K562 (cell line): ENCODE measurements at regions not wholly inside any gene's neighbourhood (a gene's known extent, or its start where the extent isn't known, plus 50 kb on each side); places are given as distances from the start of the nearest gene placed in this dataset.
"Not testable (repeated sequence)": the region's sequence is repeated elsewhere in the genome, so short reads cannot be mapped to it uniquely, and the experiment has no call there.

Experiments
- ATAC-seq: fragments of 200-7000 bp; cut with Tn5 transposase; 3 replicates; pipeline ENCODE4 v1.9.1; 2020; ENCODE audit warnings: moderate library complexity
- BruUV-seq: library from RNA; stranded (reverse); fragments of 400-500 nt; replicated peaks from 2 replicates; lab custom pipeline; 2021; lab: Mats Ljungman, UMichigan
- CTCF ChIA-PET: fragments of 300-600 bp; formaldehyde crosslinking; extraction: SDS; loops from one replicate; lab custom pipeline; 2021; ENCODE audit warnings: low intra/inter-chr PET ratio; lab: Yijun Ruan, JAX
- POLR2A ChIA-PET: fragments of 300-600, 350-650 bp; sonication (Branson Sonifier 250); formaldehyde crosslinking; extraction: SDS; loops from one replicate; lab custom pipeline; 2021; ENCODE audit warnings: antibody characterized with exemption, inconsistent platforms; lab: Yijun Ruan, JAX
- DNase-seq, 4 experiments: peaks; one replicate each; pipeline versions ENCODE4 v3.0.0 to v3.0.0-alpha.2; 2011 to 2018; ENCODE audit warnings: low spot score in 3 of 4, mixed read lengths in 3 of 4; ENCODE audit errors: extremely low read depth in 1 of 4
- FAIRE-seq: peaks from 2 replicates; lab custom pipeline; 2011; peaks lifted over from hg19 to GRCh38; lab: Jason Lieb, UNC
- H2AFZ ChIP-seq: 2 replicates; pipeline ENCODE4 v1.6.0; 2011; ENCODE audit warnings: low read depth, low read length, control low read depth, inconsistent platforms
- H3K27ac ChIP-seq: fragments of 200-600 bp; 3 replicates; pipeline ENCODE4 v1.8.0; 2011; ENCODE audit warnings: low read depth, mild to moderate bottlenecking, control low read depth, inconsistent platforms, low read length, moderate library complexity, mixed read lengths; ENCODE audit errors: extremely low read depth
- H3K27me3 ChIP-seq, 2 experiments: fragments of 300-600 bp in 1 of 2; 2 replicates in 1 of 2; 3 replicates in 1 of 2; pipeline versions ENCODE4 v1.6.0 to v1.8.0; 2011; ENCODE audit warnings: inconsistent platforms in 2 of 2, low read length in 2 of 2, mild to moderate bottlenecking in 1 of 2, mixed read lengths in 1 of 2, moderate library complexity in 1 of 2; ENCODE audit not compliant: control insufficient read depth in 2 of 2, insufficient read depth in 2 of 2
- H3K36me3 ChIP-seq: fragments of 300-600 bp; 3 replicates; pipeline ENCODE4 v1.8.0; 2011; ENCODE audit warnings: mild to moderate bottlenecking, low read length, inconsistent platforms; ENCODE audit not compliant: control insufficient read depth, insufficient read depth
- H3K4me1 ChIP-seq, 2 experiments: fragments of 200-600 bp in 1 of 2; replicated peaks in 1 of 2; 2 replicates in 1 of 2; 3 replicates in 1 of 2; pipeline versions ENCODE4 v1.5.1 to v1.8.0; 2011; ENCODE audit warnings: inconsistent platforms in 2 of 2, low read length in 2 of 2, mild to moderate bottlenecking in 1 of 2, mixed read lengths in 1 of 2, moderate library complexity in 1 of 2; ENCODE audit not compliant: control insufficient read depth in 2 of 2, insufficient read depth in 2 of 2
- H3K4me2 ChIP-seq: 2 replicates; pipeline ENCODE4 v1.6.1; 2011; ENCODE audit warnings: low read length, control low read depth, inconsistent platforms, mixed read lengths; ENCODE audit not compliant: insufficient read depth
- H3K4me3 ChIP-seq: fragments of 200-600 bp; sonication (generic), shearing (Covaris generic); 2 replicates; pipeline ENCODE4 v1.5.1; 2016; ENCODE audit warnings: control low read depth, inconsistent platforms
- H3K79me2 ChIP-seq: fragments of 200-600 bp; 3 replicates; pipeline ENCODE4 v1.8.0; 2011; ENCODE audit warnings: low read length, inconsistent platforms; ENCODE audit not compliant: control insufficient read depth, insufficient read depth
- H3K9ac ChIP-seq, 2 experiments: 2 replicates each; pipeline versions ENCODE4 v1.6.0 to v1.6.1; 2011; ENCODE audit warnings: low read depth in 2 of 2, low read length in 2 of 2, control low read depth in 1 of 2, inconsistent platforms in 1 of 2, mild to moderate bottlenecking in 1 of 2, mixed read lengths in 1 of 2; ENCODE audit not compliant: insufficient read depth in 1 of 2
- H3K9me1 ChIP-seq: one replicate; pipeline ENCODE4 v1.6.0; 2011; ENCODE audit warnings: inconsistent platforms, mild to moderate bottlenecking, low read length, moderate library complexity; ENCODE audit not compliant: control insufficient read depth, insufficient read depth
- H3K9me3 ChIP-seq: replicated peaks from 2 replicates; pipeline ENCODE4 v1.5.1; 2011; ENCODE audit warnings: low read depth, low read length, inconsistent platforms; ENCODE audit not compliant: control insufficient read depth, insufficient read depth
- H4K20me1 ChIP-seq: replicated peaks from 2 replicates; pipeline ENCODE4 v1.6.1; 2011; ENCODE audit warnings: low read length, inconsistent platforms, mixed read lengths; ENCODE audit not compliant: control insufficient read depth, insufficient read depth
- ILK ChIP-seq: fragments of 450-650 bp; IDR thresholded peaks from 2 replicates; pipeline ENCODE4 v1.6.1; 2016; ENCODE audit warnings: missing genetic modification characterization, low read depth, mild to moderate bottlenecking, missing compliant biosample characterization, moderate library complexity, borderline replicate concordance
- MTA3 ChIP-seq: fragments of 450-650 bp; formaldehyde crosslinking; IDR thresholded peaks from 2 replicates; pipeline ENCODE4 v1.6.1; 2017; ENCODE audit warnings: mild to moderate bottlenecking, borderline replicate concordance
- NFXL1 ChIP-seq: fragments of 450-650 bp; formaldehyde crosslinking; IDR thresholded peaks from 2 replicates; pipeline ENCODE4 v1.4.0; 2021; ENCODE audit warnings: mild to moderate bottlenecking
- RBM22 ChIP-seq: fragments of 200-400 bp; formaldehyde crosslinking; IDR thresholded peaks from 2 replicates; pipeline ENCODE4 v1.6.1; 2018; ENCODE audit warnings: low read length, low read depth; ENCODE audit not compliant: poor library complexity, severe bottlenecking
- WGBS: fragments of 100-300 bp; shearing (Covaris generic); methylation state at CpG from one replicate; pipeline ENCODE4 v1.1.6; 2016; ENCODE audit warnings: low coverage, mixed read lengths; ENCODE audit not compliant: insufficient coverage; ENCODE audit errors: missing lambda C conversion rate; 5-methylcytosine and 5-hydroxymethylcytosine counted together
- in situ Hi-C: fragments of 300-500 bp; cut with MboI; formaldehyde crosslinking; loops from 4 replicates; pipeline ENCODE4 v1.15.0; 2018; ENCODE audit warnings: inconsistent platforms, mixed read lengths
- intact Hi-C: fragments of 100-400 bp; cut with micrococcal nuclease; formaldehyde crosslinking; loops from 2 replicates; pipeline ENCODE4 v1.14.2; 2022
- TF ChIP-seq, protein P1 (sequence below): sonication (generic); formaldehyde crosslinking; IDR thresholded peaks from 2 replicates; pipeline ENCODE4 v1.8.1; 2023; ENCODE audit warnings: mild to moderate bottlenecking, missing genetic modification reagents
- TF ChIP-seq, protein P2 (sequence below): fragments of 450-650 bp; IDR thresholded peaks from 2 replicates; pipeline ENCODE4 v1.7.1; 2018; ENCODE audit warnings: mild to moderate bottlenecking, low read depth; ENCODE audit not compliant: partially characterized antibody
- TF ChIP-seq, protein P3 (sequence below): fragments of 450-650 bp; IDR thresholded peaks from 2 replicates; pipeline ENCODE4 v1.6.1; 2016; ENCODE audit warnings: antibody characterized with exemption

DNA sequence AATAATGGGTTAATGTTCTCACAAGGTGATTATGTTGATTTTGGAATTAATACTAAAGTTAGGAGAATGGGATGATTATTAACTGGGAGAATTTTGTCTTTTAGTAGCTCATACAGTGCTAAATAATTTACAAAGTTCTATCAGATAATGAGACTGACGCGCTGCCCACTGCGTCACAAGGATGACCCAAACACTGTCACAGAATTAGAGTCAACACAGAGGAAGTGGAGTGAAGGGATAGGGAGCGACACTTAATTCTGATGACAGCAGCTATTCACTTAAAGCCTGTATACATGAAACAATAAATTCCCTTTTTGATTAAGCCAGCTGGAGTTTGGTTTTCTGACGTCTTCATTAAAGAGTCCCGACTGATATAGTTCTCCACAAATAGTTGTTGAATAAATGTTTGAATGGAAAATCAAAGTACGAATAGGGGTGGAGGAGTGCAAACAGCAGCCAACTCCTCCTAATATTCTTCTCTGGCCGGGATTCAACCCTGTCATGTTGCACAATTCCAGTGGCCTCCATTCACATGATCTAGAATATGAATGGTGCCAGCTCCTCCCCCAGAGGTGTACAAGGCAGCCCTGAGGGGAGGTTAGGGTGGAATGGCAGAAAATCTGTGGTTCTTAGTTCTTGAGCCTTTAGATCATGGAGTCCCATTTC, 140.3 kb downstream of the PCSK1 start (continued):
- no peak for TF ChIP-seq RBM22
- TF ChIP-seq MTA3: no peak
- TF ChIP-seq ILK (tag): no peak

DNA sequence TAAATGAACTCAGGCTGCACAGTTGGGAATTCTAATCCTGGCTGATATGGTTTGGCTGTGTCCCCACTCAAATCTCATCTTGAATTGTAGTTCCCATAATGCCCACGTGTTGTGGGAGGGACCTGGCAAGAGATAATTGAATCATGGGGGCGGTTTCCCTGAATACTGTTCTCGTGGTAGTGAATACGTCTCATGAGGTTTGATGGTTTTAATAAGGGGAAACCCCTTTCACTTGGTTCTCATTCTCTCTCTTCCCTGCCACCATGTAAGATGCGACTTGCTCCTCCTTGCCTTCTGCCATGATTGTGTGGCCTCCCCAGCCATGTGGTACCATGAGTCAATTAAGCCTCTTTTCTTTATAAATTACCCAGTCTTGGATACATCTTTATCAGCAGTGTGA, 143.8 kb downstream of the PCSK1 start:
- H3K27me3 ChIP-seq, H3K4me3 ChIP-seq, H3K9me1 ChIP-seq, POLR2A ChIA-PET, H3K79me2 ChIP-seq, ATAC-seq, BruUV-seq, CTCF ChIA-PET, FAIRE-seq, H3K36me3 ChIP-seq, H3K4me2 ChIP-seq, intact Hi-C loops, H3K9me3 ChIP-seq, in situ Hi-C loops, H3K4me1 ChIP-seq, DNase-seq, H3K27ac ChIP-seq, H3K9ac ChIP-seq, H4K20me1 ChIP-seq, H2AFZ ChIP-seq: not testable (repeated sequence)
- WGBS: 0% methylated on average over 5 of the region's 5 CpGs

DNA sequence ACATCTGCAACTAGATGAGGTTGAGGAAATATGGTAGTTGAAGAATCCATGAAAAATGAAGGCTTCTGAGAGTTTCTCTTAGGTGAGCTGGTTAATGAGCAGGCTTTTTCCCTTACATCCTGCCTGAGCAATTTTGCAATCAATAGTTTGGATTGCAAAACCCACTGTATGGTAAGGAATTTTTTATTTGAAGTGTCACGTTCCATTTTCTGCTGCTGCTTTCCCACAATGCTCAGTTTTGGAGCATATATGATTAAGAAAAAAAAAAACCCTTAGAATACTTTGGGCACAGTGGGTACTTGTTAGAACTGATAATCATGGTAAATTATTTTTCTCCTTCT, 144.2 kb downstream of the PCSK1 start:
- no peak for FAIRE-seq
- WGBS: 14% methylated on average over 1 of the region's 1 CpG
- ChIA-PET POLR2A (no interaction called here), CTCF (no interaction called here)
- in situ Hi-C loops (no loop called here), intact Hi-C loops (no loop called here)
- H3K9me1 ChIP-seq: no peaks in the 10 kb centered on the region
- no peaks in the 10 kb centered on the region for H4K20me1 ChIP-seq
- H3K27ac ChIP-seq: no peak overlapping the region
- no peaks in the 10 kb centered on the region for H3K36me3 ChIP-seq
- no peaks in the 10 kb centered on the region for H3K79me2 ChIP-seq
- H3K27me3 ChIP-seq: no peaks in the 10 kb centered on the region
- H2AFZ ChIP-seq: no peak overlapping the region
- no peaks in the 10 kb centered on the region for H3K9me3 ChIP-seq
- no peak overlapping the region for H3K4me3 ChIP-seq
- no peak for DNase-seq
- no peak overlapping the region for H3K4me2 ChIP-seq
- H3K4me1 ChIP-seq: no peaks in the 10 kb centered on the region
- no peak for ATAC-seq
- no TSS peak for BruUV-seq
- H3K9ac ChIP-seq: no peak overlapping the region
- no peak for TF ChIP-seq NFXL1 (CRISPR knock-in tag)
- TF ChIP-seq, protein P1, sequence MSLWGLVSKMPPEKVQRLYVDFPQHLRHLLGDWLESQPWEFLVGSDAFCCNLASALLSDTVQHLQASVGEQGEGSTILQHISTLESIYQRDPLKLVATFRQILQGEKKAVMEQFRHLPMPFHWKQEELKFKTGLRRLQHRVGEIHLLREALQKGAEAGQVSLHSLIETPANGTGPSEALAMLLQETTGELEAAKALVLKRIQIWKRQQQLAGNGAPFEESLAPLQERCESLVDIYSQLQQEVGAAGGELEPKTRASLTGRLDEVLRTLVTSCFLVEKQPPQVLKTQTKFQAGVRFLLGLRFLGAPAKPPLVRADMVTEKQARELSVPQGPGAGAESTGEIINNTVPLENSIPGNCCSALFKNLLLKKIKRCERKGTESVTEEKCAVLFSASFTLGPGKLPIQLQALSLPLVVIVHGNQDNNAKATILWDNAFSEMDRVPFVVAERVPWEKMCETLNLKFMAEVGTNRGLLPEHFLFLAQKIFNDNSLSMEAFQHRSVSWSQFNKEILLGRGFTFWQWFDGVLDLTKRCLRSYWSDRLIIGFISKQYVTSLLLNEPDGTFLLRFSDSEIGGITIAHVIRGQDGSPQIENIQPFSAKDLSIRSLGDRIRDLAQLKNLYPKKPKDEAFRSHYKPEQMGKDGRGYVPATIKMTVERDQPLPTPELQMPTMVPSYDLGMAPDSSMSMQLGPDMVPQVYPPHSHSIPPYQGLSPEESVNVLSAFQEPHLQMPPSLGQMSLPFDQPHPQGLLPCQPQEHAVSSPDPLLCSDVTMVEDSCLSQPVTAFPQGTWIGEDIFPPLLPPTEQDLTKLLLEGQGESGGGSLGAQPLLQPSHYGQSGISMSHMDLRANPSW (CRISPR knock-in tag): no peak
- TF ChIP-seq, protein P2, sequence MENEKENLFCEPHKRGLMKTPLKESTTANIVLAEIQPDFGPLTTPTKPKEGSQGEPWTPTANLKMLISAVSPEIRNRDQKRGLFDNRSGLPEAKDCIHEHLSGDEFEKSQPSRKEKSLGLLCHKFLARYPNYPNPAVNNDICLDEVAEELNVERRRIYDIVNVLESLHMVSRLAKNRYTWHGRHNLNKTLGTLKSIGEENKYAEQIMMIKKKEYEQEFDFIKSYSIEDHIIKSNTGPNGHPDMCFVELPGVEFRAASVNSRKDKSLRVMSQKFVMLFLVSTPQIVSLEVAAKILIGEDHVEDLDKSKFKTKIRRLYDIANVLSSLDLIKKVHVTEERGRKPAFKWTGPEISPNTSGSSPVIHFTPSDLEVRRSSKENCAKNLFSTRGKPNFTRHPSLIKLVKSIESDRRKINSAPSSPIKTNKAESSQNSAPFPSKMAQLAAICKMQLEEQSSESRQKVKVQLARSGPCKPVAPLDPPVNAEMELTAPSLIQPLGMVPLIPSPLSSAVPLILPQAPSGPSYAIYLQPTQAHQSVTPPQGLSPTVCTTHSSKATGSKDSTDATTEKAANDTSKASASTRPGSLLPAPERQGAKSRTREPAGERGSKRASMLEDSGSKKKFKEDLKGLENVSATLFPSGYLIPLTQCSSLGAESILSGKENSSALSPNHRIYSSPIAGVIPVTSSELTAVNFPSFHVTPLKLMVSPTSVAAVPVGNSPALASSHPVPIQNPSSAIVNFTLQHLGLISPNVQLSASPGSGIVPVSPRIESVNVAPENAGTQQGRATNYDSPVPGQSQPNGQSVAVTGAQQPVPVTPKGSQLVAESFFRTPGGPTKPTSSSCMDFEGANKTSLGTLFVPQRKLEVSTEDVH: no peak
- TF ChIP-seq, protein P3, sequence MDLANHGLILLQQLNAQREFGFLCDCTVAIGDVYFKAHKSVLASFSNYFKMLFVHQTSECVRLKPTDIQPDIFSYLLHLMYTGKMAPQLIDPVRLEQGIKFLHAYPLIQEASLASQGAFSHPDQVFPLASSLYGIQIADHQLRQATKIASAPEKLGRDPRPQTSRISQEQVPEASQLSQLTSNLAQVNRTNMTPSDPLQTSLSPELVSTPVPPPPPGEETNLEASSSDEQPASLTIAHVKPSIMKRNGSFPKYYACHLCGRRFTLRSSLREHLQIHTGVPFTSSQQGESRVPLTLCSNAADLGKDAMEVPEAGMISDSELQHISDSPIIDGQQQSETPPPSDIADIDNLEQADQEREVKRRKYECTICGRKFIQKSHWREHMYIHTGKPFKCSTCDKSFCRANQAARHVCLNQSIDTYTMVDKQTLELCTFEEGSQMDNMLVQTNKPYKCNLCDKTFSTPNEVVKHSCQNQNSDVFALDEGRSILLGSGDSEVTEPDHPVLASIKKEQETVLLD: no peak
